Activated naive CD8-positive, alpha-beta T cell treated with anti-CD3 and anti-CD28 coated beads for 36 hours (primary cell): ENCODE measurements at regions not wholly inside any gene's neighbourhood (a gene's known extent, or its start where the extent isn't known, plus 50 kb on each side); places are given as distances from the start of the nearest gene placed in this dataset.
"Not testable (repeated sequence)": the region's sequence is repeated elsewhere in the genome, so short reads cannot be mapped to it uniquely, and the experiment has no call there.

ENCODE experiments used
- DNase-seq: peaks from one replicate; pipeline ENCODE4 v3.0.0; 2021
- H3K27ac Mint-ChIP-seq: one replicate; pipeline ENCODE4 v1.8.0; 2022; ENCODE audit warnings: mild to moderate bottlenecking, moderate library complexity, mixed read lengths
- H3K27me3 Mint-ChIP-seq: one replicate; pipeline ENCODE4 v1.8.0; 2022; ENCODE audit warnings: mild to moderate bottlenecking, mixed read lengths
- H3K36me3 Mint-ChIP-seq: one replicate; pipeline ENCODE4 v1.8.0; 2021; ENCODE audit warnings: mild to moderate bottlenecking, mixed read lengths
- H3K4me1 Mint-ChIP-seq: one replicate; pipeline ENCODE4 v1.8.0; 2021; ENCODE audit warnings: mixed read lengths
- H3K4me3 Mint-ChIP-seq: one replicate; pipeline ENCODE4 v1.8.0; 2022; ENCODE audit warnings: mild to moderate bottlenecking, moderate library complexity, mixed read lengths
- H3K9me3 Mint-ChIP-seq: one replicate; pipeline ENCODE4 v1.8.0; 2022; ENCODE audit warnings: mixed read lengths

- Mint-ChIP-seq H3K9me3 (peaks cover 16% of the 10 kb centered on the region), H3K4me1 (no peaks in the 10 kb centered on the region), H3K27me3 (peaks cover 6% of the 10 kb centered on the region), H3K4me3 (no peak overlapping the region), H3K27ac (no peak overlapping the region), H3K36me3 (peaks cover 2% of the 10 kb centered on the region)
- DNase-seq = no peak
Measured at GRCh38 chr12:34298176-34298970, 276.1 kb downstream of the ALG10 start.

DNA sequence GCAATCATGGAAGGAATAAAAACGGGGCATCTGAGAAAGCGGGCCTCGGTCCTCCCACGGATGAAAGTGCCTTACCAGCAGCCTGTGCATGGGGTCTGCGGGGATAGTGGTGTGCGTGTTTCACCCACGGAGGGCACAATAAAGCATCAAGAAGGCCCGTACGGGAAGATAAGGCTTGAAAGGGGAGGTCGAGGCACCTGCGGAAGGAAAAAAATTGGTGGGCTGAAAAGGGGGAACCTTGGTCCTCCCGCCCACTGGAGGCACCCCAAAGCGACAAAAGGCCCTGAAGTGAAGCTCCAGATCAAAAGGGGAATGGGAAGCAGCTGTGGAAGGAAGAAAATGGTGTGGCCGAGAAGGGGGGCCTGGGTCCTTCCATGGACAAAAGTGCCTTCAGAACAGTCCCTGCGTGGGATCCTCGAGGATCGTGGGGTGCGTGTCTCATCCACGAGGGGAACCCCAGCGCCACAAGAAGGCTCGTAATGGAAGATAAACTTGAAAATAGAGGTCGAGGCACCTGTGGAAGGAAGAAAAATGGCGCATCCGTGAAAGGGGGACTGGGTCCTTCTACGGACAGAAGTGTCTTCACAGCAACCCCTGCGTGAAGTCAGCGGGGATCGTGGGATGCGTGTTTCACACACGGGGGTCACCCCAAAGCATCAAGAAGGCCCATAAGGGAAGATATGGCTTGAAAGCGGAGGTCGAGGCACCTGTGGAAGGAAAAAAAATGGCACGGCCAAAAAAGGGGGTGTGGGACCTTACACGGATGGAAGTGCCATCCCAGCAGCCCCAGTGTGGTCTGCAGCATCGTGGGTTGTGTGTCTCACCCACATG lies 276.9 kb downstream of the ALG10 start:
- Mint-ChIP-seq H3K4me3 (no peak overlapping the region), H3K27ac (no peak overlapping the region), H3K4me1 (no peaks in the 10 kb centered on the region), H3K9me3 (peaks cover 18% of the 10 kb centered on the region), H3K27me3 (peaks cover 6% of the 10 kb centered on the region), H3K36me3 (peaks cover 2% of the 10 kb centered on the region)
- no peak for DNase-seq

- Mint-ChIP-seq H3K36me3 (peaks cover 2% of the 10 kb centered on the region), H3K9me3 (peaks cover 19% of the 10 kb centered on the region), H3K4me1 (no peaks in the 10 kb centered on the region), H3K27ac (no peak overlapping the region), H3K4me3 (no peak overlapping the region), H3K27me3 (peaks cover 6% of the 10 kb centered on the region)
- DNase-seq = no peak
Measured at GRCh38 chr12:34299802-34300193, 277.5 kb downstream of the ALG10 start.

DNA sequence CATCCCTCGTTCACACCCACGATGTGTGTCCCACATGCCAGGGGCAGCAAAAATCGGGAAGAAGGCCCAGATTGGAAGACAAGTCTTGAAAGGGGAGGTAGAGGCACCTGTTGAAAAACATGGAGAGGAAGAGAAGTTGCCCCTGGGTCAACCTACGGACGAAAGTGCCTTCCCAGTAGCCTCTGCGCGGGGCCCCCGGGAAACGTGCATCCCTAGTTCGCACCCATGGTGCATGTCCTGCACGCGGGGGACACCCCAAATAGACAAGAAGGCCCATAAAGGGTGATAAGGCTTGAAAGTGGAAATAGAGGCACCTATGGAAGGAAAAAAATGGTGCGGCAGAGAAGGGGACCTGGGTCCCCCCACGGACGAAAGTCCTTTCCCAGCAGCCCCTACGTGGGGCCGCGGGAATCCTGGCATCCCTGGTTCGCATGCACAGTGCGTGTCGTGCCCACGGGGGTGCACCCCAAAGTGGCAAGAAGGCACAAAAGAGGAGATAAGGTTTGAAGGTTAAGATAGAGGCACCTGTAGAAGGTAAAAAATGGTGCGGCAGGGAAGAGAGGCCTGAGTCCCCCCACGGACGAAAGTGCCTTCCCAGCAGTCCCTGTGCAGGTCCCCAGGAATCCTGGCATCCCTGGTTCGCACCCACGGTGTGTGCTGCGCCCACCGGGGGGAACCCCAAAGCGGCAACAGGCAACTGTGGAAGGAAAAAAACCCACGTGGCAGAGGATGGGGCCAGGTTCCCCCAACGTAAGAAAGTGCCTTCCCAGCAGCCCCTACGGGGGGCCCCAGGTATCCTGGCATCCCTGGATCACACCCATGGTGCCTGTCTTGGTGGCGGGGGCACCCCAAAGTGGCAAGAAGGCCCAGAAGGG lies 278.3 kb downstream of the ALG10 start:
- Mint-ChIP-seq H3K4me3 (no peak overlapping the region), H3K27me3 (no peaks in the 10 kb centered on the region), H3K4me1 (no peaks in the 10 kb centered on the region), H3K27ac (no peak overlapping the region), H3K36me3 (peaks cover 2% of the 10 kb centered on the region), H3K9me3 (peaks cover 26% of the 10 kb centered on the region)
- no peak for DNase-seq

DNA sequence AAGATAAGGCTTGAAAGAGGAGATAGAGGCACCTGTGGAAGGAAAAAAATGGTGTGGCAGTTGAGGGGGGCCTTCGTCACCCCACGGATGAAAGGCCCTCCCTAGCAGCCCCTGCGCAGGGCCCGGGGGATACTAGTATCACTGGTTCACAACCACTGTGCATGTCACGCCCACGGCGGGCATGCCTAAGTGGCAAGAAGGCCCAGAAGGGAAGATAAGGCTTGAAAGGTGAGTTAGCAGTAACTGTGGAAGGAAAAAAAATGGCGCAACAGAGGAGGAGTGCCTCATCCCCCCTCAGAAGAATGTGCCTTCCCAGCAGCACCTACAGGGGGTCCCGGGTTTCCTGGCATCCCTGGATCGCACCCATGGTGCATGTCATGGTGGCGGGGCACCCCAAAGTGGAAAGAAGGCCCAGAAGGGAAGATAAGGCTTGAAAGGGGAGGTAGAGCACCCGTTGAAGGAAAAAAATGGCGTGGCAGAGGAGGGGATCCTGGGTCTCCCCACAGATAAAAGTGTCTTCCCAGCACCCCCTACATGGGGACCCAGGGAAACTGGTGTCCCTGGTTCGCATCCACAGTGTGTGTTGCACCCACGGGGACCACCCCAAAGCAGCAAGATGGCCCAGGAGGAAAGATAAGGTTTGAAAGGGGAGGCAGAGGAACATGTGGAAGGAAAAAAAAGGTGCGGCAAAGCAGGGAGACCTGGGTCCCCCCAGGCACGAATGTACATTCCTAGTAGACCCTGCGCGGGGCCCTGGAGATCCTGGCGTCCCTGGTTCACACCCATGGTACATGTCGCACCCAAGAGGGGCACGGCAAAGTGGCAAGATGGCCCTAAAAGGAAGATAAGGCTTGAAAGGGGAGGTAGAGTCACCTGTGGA lies 279.2 kb downstream of the ALG10 start:
- Mint-ChIP-seq H3K9me3 (peaks cover 28% of the 10 kb centered on the region), H3K27me3 (no peaks in the 10 kb centered on the region), H3K27ac (no peak overlapping the region), H3K36me3 (peaks cover 2% of the 10 kb centered on the region), H3K4me1 (no peaks in the 10 kb centered on the region), H3K4me3 (no peak overlapping the region)
- no peak for DNase-seq

DNA sequence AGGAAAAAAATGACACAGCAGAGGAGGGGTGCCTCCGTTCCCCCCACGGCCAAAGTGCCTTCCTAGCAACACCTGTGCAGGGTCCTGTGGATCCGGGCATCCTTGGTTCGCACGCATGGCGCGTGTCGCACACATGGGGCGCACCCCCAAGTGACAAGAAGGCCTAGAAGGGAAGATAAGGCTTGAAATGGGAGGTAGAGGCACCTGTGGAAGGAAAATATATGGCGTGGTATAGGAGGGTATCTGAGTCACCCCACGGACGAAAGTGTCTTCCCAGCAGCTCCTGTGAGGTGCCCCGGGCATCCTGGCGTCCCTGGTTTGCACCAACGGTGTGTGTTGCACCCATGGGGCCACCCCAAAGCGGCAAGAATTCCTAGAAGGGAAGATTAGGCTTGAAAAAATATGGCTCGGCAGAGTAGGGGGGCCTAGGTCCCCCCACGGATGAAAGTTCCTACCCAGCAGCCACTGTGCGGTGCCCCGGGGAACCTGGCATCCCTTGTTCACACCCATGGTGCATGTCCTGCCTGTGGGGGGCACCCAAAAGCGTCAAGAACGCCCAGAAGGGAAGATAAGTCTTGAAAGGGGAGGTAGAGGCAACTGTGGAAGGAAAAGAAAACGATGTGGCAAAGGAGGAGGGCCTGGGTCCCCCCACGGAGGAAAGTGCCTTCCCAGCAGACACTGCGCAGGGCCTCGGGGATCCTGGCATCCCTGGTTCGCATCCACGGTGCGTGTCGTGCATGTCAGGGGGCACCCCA lies 280.0 kb downstream of the ALG10 start:
- peaks cover 2% of the 10 kb centered on the region for H3K36me3 Mint-ChIP-seq
- H3K27ac Mint-ChIP-seq = no peak overlapping the region
- no peak overlapping the region for H3K4me3 Mint-ChIP-seq

DNA sequence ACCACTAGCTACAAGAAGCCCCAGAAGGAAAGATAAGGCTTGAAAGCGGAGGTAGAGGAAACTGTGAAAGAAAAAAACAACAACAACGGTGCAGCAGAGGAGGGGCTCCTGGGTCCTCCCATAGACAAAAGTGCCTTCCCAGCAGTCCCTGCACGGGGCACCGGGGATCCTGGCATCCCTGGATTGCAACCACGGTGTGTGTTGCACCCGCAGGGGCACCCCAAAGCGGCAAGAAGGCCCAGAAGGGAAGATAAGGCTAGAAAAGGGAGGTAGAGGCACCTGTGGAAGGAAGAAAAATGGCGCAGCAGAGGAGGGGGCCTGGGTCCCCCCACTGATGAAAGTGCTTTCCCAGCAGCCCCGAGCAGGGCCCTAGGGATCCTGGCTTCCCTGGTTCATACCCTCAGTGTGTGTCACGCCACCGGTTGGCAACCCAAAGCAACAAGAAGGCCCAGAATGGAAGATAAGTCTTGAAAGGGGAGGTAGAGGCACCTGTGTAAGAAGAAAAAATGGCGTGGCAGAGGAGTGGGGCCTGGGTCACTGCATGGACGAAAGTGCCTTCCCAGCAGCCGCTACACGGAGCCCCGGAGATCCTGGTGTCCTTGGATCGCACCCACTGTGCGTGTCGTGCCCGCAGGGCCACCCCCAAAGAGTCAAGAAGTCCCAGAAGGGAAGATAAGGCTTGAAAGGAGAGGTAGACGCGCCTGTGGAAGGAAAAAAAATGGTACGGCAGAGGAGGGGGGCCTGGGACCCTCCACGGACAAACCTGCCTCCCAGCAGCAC lies 281.0 kb downstream of the ALG10 start:
- Mint-ChIP-seq H3K4me1 (no peaks in the 10 kb centered on the region), H3K27me3 (no peaks in the 10 kb centered on the region), H3K4me3 (no peak overlapping the region), H3K9me3 (peaks cover 41% of the 10 kb centered on the region), H3K27ac (no peak overlapping the region), H3K36me3 (peaks cover 2% of the 10 kb centered on the region)
- DNase-seq = no peak

More for the DNA sequence above, 280.0 kb downstream of the ALG10 start:
- Mint-ChIP-seq H3K9me3 (peaks cover 31% of the 10 kb centered on the region), H3K4me1 (no peaks in the 10 kb centered on the region), H3K27me3 (no peaks in the 10 kb centered on the region)
- DNase-seq = no peak

- H3K27me3 Mint-ChIP-seq = no peaks in the 10 kb centered on the region
- no peaks in the 10 kb centered on the region for H3K4me1 Mint-ChIP-seq
- H3K4me3 Mint-ChIP-seq = no peak overlapping the region
- peaks cover 39% of the 10 kb centered on the region for H3K9me3 Mint-ChIP-seq
- peaks cover 2% of the 10 kb centered on the region for H3K36me3 Mint-ChIP-seq
- H3K27ac Mint-ChIP-seq = no peak overlapping the region
- DNase-seq = no peak
Measured at GRCh38 chr12:34304001-34304400, 281.7 kb downstream of the ALG10 start.

DNA sequence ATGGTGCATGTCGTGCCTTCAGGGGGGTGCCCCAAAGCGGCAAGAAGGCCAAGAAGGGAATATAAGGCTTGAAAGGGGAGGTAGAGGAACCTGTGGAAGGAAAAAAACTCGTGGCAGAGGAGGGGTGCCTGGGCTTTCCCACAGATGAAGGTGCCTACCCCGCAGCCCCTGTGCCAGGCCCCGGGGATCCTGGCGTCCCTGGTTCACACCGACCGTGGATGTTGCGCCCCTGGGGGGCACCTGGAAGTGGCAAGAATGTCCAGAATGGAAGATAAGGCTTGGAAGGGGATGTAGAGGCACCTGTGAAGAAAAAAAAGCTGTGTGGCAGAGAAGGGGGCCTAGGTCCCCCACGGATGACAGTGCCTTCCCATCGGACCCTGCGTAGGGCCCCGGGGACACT lies 282.2 kb downstream of the ALG10 start:
- Mint-ChIP-seq H3K36me3 (peaks cover 2% of the 10 kb centered on the region), H3K9me3 (peaks cover 37% of the 10 kb centered on the region)

DNA sequence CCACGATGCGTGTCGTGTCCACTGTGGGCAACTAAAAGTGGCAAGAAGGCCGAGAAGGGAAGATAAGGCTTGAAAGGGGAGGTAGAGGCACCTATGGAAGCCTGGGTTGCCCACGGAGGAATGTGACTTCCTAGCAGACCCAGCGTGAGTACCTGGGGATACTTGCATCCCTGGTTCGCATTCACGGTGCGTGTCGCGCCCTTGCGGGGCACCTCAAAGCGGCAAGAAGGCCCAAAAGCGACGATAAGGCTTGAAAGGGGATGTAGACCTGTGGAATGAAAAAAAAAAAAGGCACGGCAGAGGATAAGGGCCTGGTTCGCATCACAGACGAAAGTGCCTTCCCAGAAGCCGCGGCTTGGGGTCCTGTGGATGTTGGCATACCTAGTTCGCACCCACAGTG lies 282.9 kb downstream of the ALG10 start:
- Mint-ChIP-seq H3K4me1 (no peaks in the 10 kb centered on the region), H3K27ac (no peak overlapping the region), H3K4me3 (no peak overlapping the region), H3K27me3 (no peaks in the 10 kb centered on the region), H3K36me3 (peaks cover 2% of the 10 kb centered on the region), H3K9me3 (peaks cover 37% of the 10 kb centered on the region)
- DNase-seq = no peak

More for the DNA sequence above, 282.2 kb downstream of the ALG10 start:
- Mint-ChIP-seq H3K27ac (no peak overlapping the region), H3K4me3 (no peak overlapping the region), H3K27me3 (no peaks in the 10 kb centered on the region), H3K4me1 (no peaks in the 10 kb centered on the region)
- no peak for DNase-seq

DNA sequence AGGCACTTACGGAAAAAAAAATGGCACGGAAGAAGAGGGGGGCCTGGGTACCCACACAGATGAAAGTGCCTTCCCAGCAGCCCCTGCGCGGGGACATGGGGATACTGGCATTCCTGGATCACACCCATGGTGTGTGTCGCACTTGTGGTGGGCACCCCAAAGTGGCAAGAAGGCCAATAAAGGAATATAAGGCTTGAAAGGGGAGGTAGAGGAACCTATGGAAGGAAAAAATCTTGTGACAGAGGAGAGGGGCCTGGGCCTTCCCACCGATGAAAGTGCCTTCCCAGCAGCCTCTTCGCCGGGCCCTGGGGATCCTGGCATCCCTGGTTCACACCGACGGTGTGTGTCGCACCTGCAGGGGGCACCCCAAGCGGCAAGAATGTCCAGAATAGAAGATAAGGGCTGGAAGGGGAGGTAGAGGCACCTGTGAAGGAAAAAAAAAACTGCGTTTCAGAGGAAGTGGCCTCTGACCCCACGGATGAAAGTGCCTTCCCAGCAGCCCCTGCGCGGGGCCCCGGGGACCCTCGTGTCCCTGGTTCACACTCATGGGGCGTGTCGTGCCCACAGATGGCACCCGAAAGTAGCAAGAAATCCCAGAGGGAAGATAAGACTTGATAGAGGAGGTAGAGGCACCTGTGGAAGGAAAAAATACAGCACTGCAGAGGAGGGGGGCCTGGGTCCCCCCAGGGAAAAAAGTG lies 284.0 kb downstream of the ALG10 start:
- Mint-ChIP-seq H3K9me3 (peaks cover 35% of the 10 kb centered on the region), H3K36me3 (peaks cover 2% of the 10 kb centered on the region), H3K27ac (no peak overlapping the region), H3K4me3 (no peak overlapping the region), H3K4me1 (no peaks in the 10 kb centered on the region), H3K27me3 (no peaks in the 10 kb centered on the region)
- no peak for DNase-seq

DNA sequence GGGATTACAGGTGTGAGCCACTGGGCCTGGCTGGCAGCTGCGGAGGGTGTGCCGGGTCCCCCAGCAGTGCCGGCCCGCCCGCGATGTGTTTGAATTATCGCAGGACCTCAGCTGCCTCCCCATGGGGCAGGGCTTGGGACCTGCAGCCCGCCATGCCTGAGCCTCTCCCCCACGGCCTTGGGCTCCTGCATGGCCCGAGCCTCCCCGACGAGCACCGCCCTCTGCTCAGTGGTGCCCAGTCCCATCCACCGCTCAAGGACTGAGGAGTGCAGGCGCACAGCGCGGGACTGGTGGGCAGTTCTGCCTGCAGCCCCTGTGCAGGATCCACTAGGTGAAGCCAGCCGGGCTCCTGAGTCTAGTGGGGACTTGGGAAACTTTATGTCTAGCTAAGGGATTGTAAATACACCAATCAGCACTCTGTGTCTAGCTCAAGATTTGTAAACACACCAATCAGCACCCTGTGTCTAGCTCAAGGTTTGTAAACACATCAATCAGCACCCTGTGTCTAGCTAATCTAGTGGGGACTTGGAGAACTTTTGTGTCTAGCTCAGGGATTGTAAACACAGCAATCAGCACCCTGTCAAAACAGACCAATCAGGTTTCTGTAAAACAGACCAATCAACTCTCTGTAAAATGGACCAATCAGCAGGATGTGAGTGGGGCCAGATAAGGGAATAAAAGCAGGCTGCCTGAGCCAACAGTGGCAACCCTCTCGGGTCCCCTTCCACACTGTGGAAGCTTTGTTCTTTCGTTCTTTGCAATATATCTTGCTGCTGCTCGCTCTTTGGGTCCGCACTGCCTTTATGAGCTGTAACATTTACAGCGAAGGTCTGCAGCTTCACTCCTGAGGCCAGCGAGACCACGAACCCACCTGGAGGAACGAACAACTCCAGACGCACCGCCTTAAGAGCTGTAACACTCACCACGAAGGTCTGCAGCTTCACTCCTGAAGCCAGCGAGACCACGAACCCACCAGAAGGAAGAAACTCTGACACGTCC lies 287.8 kb downstream of the ALG10 start:
- not testable (repeated sequence) for H3K4me1 Mint-ChIP-seq, H3K27ac Mint-ChIP-seq, DNase-seq, H3K36me3 Mint-ChIP-seq, H3K27me3 Mint-ChIP-seq, H3K4me3 Mint-ChIP-seq
- H3K9me3 Mint-ChIP-seq = peaks cover 49% of the 10 kb centered on the region
